A549 (cell line): ENCODE measurements at regions not wholly inside any gene's neighbourhood (a gene's known extent, or its start where the extent isn't known, plus 50 kb on each side); places are given as distances from the start of the nearest gene placed in this dataset.
"Not testable (repeated sequence)": the region's sequence is repeated elsewhere in the genome, so short reads cannot be mapped to it uniquely, and the experiment has no call there.

Experiments
- ATAC-seq, 2 experiments: fragments of 200-7000 bp in 1 of 2; fragments of >200 bp in 1 of 2; cut with Nextera tagmentation in 1 of 2; cut with Tn5 transposase in 1 of 2; 3 replicates each; pipeline versions ENCODE4 v1.8.0 to v1.9.1; 2018 to 2020; ENCODE audit warnings: mild to moderate bottlenecking in 1 of 2, moderate library complexity in 1 of 2
- CTCF ChIA-PET: fragments of 300-600 bp; sonication (Branson Sonifier 250); formaldehyde crosslinking; extraction: SDS; loops from one replicate; lab custom pipeline; 2021; ENCODE audit warnings: antibody characterized with exemption, inconsistent platforms; lab: Yijun Ruan, JAX
- POLR2A ChIA-PET: fragments of 350-600 bp; formaldehyde crosslinking; extraction: SDS; loops from one replicate; lab custom pipeline; 2021; ENCODE audit warnings: antibody characterized with exemption, inconsistent platforms; lab: Yijun Ruan, JAX
- DNase-seq, 2 experiments: peaks; one replicate each; pipeline versions ENCODE4 v3.0.0 to v3.0.0-alpha.2; 2011 to 2016; ENCODE audit warnings: low read depth in 1 of 2, low spot score in 1 of 2
- FAIRE-seq: peaks from 2 replicates; lab custom pipeline; 2011; peaks lifted over from hg19 to GRCh38; lab: Jason Lieb, UNC
- H3K27ac ChIP-seq, 2 experiments: fragments of >200 bp; sonication (Bioruptor Twin); formaldehyde crosslinking; 3 replicates each; pipeline ENCODE4 v1.5.1; 2016 to 2017
- H3K4me1 ChIP-seq: fragments of >200 bp; sonication (Bioruptor Twin); formaldehyde crosslinking; 3 replicates; pipeline ENCODE4 v1.6.1; 2016
- H3K4me2 ChIP-seq: fragments of >200 bp; sonication (Bioruptor Twin); formaldehyde crosslinking; 3 replicates; pipeline ENCODE4 v1.6.1; 2016
- H3K4me3 ChIP-seq: fragments of >200 bp; sonication (Bioruptor Twin); formaldehyde crosslinking; 3 replicates; pipeline ENCODE4 v1.5.1; 2016
- H3K9me3 ChIP-seq: fragments of >200 bp; sonication (Bioruptor Twin); formaldehyde crosslinking; 3 replicates; pipeline ENCODE4 v1.6.1; 2016
- BHLHE40 ChIP-seq: IDR thresholded peaks from 2 replicates; pipeline ENCODE4 v1.6.1; 2012; ENCODE audit warnings: low read depth, low read length, inconsistent platforms
- CHD2 ChIP-seq: fragments of 150-350 bp; IDR thresholded peaks from 2 replicates; pipeline ENCODE4 v1.6.1; 2014; ENCODE audit warnings: low read length; ENCODE audit not compliant: partially characterized antibody
- EHMT2 ChIP-seq: fragments of 200-600 bp; sonication (generic); IDR thresholded peaks from 2 replicates; pipeline ENCODE4 v1.6.1; 2016; ENCODE audit warnings: antibody characterized with exemption, low read depth, mild to moderate bottlenecking, moderate library complexity
- GATA3 ChIP-seq: IDR thresholded peaks from 2 replicates; pipeline ENCODE4 v1.6.1; 2012; ENCODE audit warnings: borderline replicate concordance
- HOXB13 ChIP-seq: fragments of 250-450 bp; sonication (Bioruptor Pico); IDR thresholded peaks from 2 replicates; pipeline ENCODE4 v1.5.0; 2020; ENCODE audit warnings: low read depth, mild to moderate bottlenecking, moderate library complexity
- JUNB ChIP-seq: fragments of >200 bp; sonication (Bioruptor Twin); formaldehyde crosslinking; IDR thresholded peaks from 2 replicates; pipeline ENCODE4 v1.6.1; 2016
- KDM5A ChIP-seq: fragments of 200-600 bp; sonication (generic); IDR thresholded peaks from 2 replicates; pipeline ENCODE4 v1.6.1; 2016; ENCODE audit warnings: antibody characterized with exemption, mild to moderate bottlenecking
- MYC ChIP-seq: IDR thresholded peaks from 2 replicates; pipeline ENCODE4 v1.6.1; 2012; ENCODE audit warnings: mild to moderate bottlenecking, inconsistent platforms, low read length, improper control_type of control experiment, borderline replicate concordance
- NPAS2 ChIP-seq: fragments of 250-450 bp; sonication (Bioruptor Pico); IDR thresholded peaks from 2 replicates; pipeline ENCODE4 v1.8.0; 2022; ENCODE audit warnings: mild to moderate bottlenecking, moderate library complexity, borderline replicate concordance
- PHF8 ChIP-seq: fragments of 200-600 bp; sonication (generic); IDR thresholded peaks from 2 replicates; pipeline ENCODE4 v1.6.1; 2016; ENCODE audit warnings: low read depth, mild to moderate bottlenecking, antibody characterized with exemption, moderate library complexity, borderline replicate concordance
- POLR2A ChIP-seq: IDR thresholded peaks from 2 replicates; pipeline ENCODE4 v1.6.1; 2012; ENCODE audit warnings: mild to moderate bottlenecking, low read length
- POLR2AphosphoS2 ChIP-seq: conservative IDR thresholded peaks from 2 replicates; pipeline ENCODE4 v1.6.1; 2012; ENCODE audit warnings: low read length, improper control_type of control experiment, inconsistent platforms
- SMC3 ChIP-seq: fragments of >200 bp; sonication (Bioruptor Twin); formaldehyde crosslinking; IDR thresholded peaks from 3 replicates; pipeline ENCODE4 v1.6.1; 2018; ENCODE audit warnings: inconsistent platforms
- TFCP2L1 ChIP-seq: fragments of 250-450 bp; sonication (Bioruptor Pico); IDR thresholded peaks from 2 replicates; pipeline ENCODE4 v1.5.0; 2021; ENCODE audit warnings: mild to moderate bottlenecking
- TP53 ChIP-seq: fragments of 250-450 bp; sonication (Bioruptor Pico); IDR thresholded peaks from 2 replicates; pipeline ENCODE4 v1.5.0; 2021; ENCODE audit warnings: mild to moderate bottlenecking, moderate library complexity
- ZFP36 ChIP-seq: fragments of 450-650 bp; IDR thresholded peaks from 2 replicates; pipeline ENCODE4 v1.6.1; 2014; ENCODE audit warnings: borderline replicate concordance; ENCODE audit not compliant: partially characterized antibody
- ZNF302 ChIP-seq: fragments of 250-450 bp; sonication (Bioruptor Pico); IDR thresholded peaks from 2 replicates; pipeline ENCODE4 v1.9.0; 2021; ENCODE audit warnings: inconsistent platforms, mild to moderate bottlenecking, moderate library complexity
- WGBS: methylation state at CpG from one replicate; pipeline ENCODE4 v1.1.6; 2017; ENCODE audit errors: missing lambda C conversion rate; 5-methylcytosine and 5-hydroxymethylcytosine counted together
- TF ChIP-seq, protein P1 (sequence below): IDR thresholded peaks from 2 replicates; pipeline ENCODE4 v1.6.1; 2012
- TF ChIP-seq, protein P2 (sequence below): fragments of >200 bp; sonication (Bioruptor Twin); formaldehyde crosslinking; IDR thresholded peaks from 3 replicates; pipeline ENCODE4 v1.5.1; 2016
- TF ChIP-seq, protein P3 (sequence below): fragments of 450-650 bp; IDR thresholded peaks from 2 replicates; pipeline ENCODE4 v1.6.1; 2014; ENCODE audit warnings: antibody characterized with exemption
- TF ChIP-seq, protein P4 (sequence below): IDR thresholded peaks from 2 replicates; pipeline ENCODE4 v1.6.1; 2012; ENCODE audit warnings: low read depth, borderline replicate concordance
- TF ChIP-seq, protein P5 (sequence below): fragments of 250-450 bp; sonication (Bioruptor Pico); IDR thresholded peaks from 2 replicates; pipeline ENCODE4 v1.5.0; 2020; ENCODE audit warnings: low read depth, mild to moderate bottlenecking, moderate library complexity

DNA sequence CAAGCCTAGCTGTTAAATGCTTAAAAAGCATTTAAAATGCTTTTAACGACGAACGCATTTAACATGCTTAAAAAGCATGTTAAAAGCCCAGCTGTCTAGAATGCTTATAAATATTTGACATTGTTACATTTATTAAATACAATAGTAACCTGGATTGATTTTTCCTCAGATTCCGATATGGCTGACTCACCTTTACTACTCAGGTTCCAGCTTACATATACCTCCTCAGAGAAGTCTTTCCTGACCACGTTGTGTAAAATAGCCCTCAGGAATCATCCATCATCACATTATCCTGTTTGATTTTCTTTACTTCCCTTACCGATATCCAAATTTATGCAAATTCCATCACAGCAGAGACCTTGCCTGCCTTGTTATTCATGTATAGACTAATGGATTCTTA lies 51.4 kb downstream of the SLC41A2 start:
- H3K4me2 ChIP-seq = no peak overlapping the region
- no peak for ATAC-seq
- ChIA-PET CTCF (interaction anchor here (1.5 kb wide), 1 partner anchor 13 kb away, joined by 3 read pairs; no protein-coding TSS in a partner anchor), POLR2A (no interaction called here)
- H3K27ac ChIP-seq = no peak overlapping the region
- 89% methylated on average over 6 of the region's 6 CpGs for WGBS
- no peaks in the 10 kb centered on the region; the same call in 2 of the 3 replicates for H3K4me1 ChIP-seq
- no peaks in the 10 kb centered on the region for H3K9me3 ChIP-seq
- no peak for FAIRE-seq
- no peak for DNase-seq
- no peak for TF ChIP-seq BHLHE40
- TF ChIP-seq ZNF302 (CRISPR knock-in tag) = no peak
- no peak for TF ChIP-seq NPAS2 (CRISPR knock-in tag)
- TF ChIP-seq, protein P1, sequence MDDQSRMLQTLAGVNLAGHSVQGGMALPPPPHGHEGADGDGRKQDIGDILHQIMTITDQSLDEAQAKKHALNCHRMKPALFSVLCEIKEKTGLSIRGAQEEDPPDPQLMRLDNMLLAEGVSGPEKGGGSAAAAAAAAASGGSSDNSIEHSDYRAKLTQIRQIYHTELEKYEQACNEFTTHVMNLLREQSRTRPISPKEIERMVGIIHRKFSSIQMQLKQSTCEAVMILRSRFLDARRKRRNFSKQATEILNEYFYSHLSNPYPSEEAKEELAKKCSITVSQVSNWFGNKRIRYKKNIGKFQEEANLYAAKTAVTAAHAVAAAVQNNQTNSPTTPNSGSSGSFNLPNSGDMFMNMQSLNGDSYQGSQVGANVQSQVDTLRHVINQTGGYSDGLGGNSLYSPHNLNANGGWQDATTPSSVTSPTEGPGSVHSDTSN = no peak
- TF ChIP-seq TFCP2L1 = no peak
- TF ChIP-seq EHMT2 = no peak
- TF ChIP-seq HOXB13 (CRISPR knock-in tag) = no peak
- TF ChIP-seq POLR2AphosphoS2 = no peak
- TF ChIP-seq ZFP36 = no peak
- no peak for TF ChIP-seq TP53
- TF ChIP-seq POLR2A = no peak
- TF ChIP-seq, protein P2, sequence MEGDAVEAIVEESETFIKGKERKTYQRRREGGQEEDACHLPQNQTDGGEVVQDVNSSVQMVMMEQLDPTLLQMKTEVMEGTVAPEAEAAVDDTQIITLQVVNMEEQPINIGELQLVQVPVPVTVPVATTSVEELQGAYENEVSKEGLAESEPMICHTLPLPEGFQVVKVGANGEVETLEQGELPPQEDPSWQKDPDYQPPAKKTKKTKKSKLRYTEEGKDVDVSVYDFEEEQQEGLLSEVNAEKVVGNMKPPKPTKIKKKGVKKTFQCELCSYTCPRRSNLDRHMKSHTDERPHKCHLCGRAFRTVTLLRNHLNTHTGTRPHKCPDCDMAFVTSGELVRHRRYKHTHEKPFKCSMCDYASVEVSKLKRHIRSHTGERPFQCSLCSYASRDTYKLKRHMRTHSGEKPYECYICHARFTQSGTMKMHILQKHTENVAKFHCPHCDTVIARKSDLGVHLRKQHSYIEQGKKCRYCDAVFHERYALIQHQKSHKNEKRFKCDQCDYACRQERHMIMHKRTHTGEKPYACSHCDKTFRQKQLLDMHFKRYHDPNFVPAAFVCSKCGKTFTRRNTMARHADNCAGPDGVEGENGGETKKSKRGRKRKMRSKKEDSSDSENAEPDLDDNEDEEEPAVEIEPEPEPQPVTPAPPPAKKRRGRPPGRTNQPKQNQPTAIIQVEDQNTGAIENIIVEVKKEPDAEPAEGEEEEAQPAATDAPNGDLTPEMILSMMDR = no peak
- TF ChIP-seq, protein P3, sequence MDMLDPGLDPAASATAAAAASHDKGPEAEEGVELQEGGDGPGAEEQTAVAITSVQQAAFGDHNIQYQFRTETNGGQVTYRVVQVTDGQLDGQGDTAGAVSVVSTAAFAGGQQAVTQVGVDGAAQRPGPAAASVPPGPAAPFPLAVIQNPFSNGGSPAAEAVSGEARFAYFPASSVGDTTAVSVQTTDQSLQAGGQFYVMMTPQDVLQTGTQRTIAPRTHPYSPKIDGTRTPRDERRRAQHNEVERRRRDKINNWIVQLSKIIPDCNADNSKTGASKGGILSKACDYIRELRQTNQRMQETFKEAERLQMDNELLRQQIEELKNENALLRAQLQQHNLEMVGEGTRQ = no peak
- TF ChIP-seq GATA3 = no peak
- no peak overlapping the region for H3K4me3 ChIP-seq

DNA sequence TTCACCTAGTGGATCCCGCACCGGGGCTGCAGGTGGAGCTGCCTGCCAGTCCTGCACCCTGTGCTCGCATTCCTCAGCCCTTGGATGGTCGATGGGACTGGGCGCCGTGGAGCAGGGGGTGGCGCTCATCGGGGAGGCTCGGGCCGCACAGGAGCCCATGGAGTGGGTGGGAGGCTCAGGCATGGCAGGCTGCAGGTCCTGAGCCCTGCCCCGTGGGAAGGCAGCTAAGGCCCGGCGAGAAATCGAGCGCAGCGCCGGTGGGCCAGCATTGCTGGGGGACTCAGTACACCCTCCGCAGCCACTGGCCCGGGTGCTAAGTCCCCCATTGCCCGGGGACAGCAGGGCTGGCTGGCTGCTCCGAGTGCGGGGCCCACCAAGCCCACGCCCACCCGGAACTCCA lies 52.6 kb downstream of the SLC41A2 start:
- H3K4me1 ChIP-seq, ATAC-seq, H3K4me3 ChIP-seq, CTCF ChIA-PET, FAIRE-seq, H3K9me3 ChIP-seq, H3K27ac ChIP-seq, DNase-seq, H3K4me2 ChIP-seq, POLR2A ChIA-PET: not testable (repeated sequence)
- WGBS = 95% methylated on average over 8 of the region's 24 CpGs

DNA sequence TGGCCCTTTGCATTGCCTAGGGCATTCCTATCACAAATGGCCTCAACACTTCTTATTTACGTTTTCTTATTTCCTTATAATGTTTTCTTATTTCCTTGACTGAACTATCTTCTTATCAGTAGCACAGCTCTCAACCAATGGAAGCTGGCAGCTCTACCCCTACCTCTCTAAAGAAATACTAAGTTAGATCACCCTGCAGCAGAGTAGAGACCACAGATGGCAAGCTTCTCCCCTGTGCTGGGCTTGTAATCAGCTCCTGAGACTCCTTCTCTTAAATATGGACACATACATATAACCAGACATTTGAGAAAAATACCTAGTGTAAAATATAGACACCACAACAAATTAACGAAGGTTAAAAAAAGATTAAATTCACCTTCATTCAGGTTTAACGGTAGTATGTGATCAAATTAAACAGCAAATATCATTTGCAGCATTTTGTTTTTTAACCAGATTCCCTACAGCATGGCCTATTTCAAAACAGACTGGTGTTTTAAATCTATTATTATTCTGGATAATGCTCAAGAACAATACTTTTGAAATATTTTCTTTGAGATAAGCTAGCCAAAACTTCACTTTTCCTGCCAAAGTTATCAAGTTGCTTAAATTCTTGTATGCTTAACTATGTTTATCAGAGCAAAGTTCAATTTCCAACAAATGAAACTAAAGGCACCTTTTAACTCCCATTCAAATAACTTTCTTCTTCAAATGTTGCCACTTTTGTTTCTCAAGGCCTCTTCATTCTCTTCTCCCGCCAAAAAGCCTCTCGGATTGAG lies 54.3 kb downstream of the SLC41A2 start:
- ChIA-PET CTCF (no interaction called here), POLR2A (no interaction called here)
- no peak for TF ChIP-seq KDM5A
- no peak for TF ChIP-seq CHD2
- TF ChIP-seq, protein P4, sequence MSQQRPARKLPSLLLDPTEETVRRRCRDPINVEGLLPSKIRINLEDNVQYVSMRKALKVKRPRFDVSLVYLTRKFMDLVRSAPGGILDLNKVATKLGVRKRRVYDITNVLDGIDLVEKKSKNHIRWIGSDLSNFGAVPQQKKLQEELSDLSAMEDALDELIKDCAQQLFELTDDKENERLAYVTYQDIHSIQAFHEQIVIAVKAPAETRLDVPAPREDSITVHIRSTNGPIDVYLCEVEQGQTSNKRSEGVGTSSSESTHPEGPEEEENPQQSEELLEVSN = no peak
- TF ChIP-seq PHF8 = no peak
- TF ChIP-seq MYC = no peak
- TF ChIP-seq SMC3 = no peak
- no peak for TF ChIP-seq JUNB
- TF ChIP-seq, protein P1 = no peak
- TF ChIP-seq TP53 = no peak
- TF ChIP-seq, protein P5, sequence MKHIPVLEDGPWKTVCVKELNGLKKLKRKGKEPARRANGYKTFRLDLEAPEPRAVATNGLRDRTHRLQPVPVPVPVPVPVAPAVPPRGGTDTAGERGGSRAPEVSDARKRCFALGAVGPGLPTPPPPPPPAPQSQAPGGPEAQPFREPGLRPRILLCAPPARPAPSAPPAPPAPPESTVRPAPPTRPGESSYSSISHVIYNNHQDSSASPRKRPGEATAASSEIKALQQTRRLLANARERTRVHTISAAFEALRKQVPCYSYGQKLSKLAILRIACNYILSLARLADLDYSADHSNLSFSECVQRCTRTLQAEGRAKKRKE (CRISPR knock-in tag) = no peak
- no peak for TF ChIP-seq GATA3
- TF ChIP-seq TFCP2L1 = no peak
- FAIRE-seq (no peak), ATAC-seq (no peak), DNase-seq (no peak)
- WGBS = 87% methylated on average over 5 of the region's 5 CpGs
- no peak overlapping the region for H3K27ac ChIP-seq
- no peaks in the 10 kb centered on the region for H3K4me1 ChIP-seq
- H3K4me3 ChIP-seq = no peak overlapping the region
- 0 out of 3 replicates have a peak, but pooled peaks cover 1% of the 10 kb centered on the region for H3K9me3 ChIP-seq
- no peak overlapping the region for H3K4me2 ChIP-seq
